Spleen (tissue), 11 donors: ENCODE measurements at regions not wholly inside any gene's neighbourhood (a gene's known extent, or its start where the extent isn't known, plus 50 kb on each side); places are given as distances from the start of the nearest gene placed in this dataset.
"Not testable (repeated sequence)": the region's sequence is repeated elsewhere in the genome, so short reads cannot be mapped to it uniquely, and the experiment has no call there.

ENCODE experiments used
- DNase-seq: peaks from one replicate; pipeline ENCODE4 v3.0.0-alpha.2; 2020
- H3K27ac ChIP-seq, 8 donors: fragments of 200-600 bp; sonication (generic) in 7 of 8; 1 replicate in 4 of 8; 2 replicates in 4 of 8; pipeline versions ENCODE4 v1.5.0 to v1.8.0; 2016 to 2021; ENCODE audit warnings: inconsistent platforms in 4 of 8, mild to moderate bottlenecking in 4 of 8, moderate library complexity in 1 of 8
- H3K27me3 ChIP-seq, 7 donors: fragments of 200-600 bp; sonication (generic) in 6 of 7; replicated peaks in 1 of 7; 1 replicate in 4 of 7; 2 replicates in 3 of 7; pipeline versions ENCODE4 v1.5.0 to v1.8.0; 2016 to 2021; ENCODE audit warnings: inconsistent platforms in 3 of 7, mild to moderate bottlenecking in 1 of 7
- H3K36me3 ChIP-seq, 6 donors: fragments of 200-600 bp; sonication (generic) in 5 of 6; 1 replicate in 4 of 6; 2 replicates in 2 of 6; pipeline versions ENCODE4 v1.5.0 to v1.8.0; 2016 to 2021; ENCODE audit warnings: inconsistent platforms in 2 of 6
- H3K4me1 ChIP-seq, 6 donors: fragments of 200-600 bp; sonication (generic) in 5 of 6; 1 replicate in 3 of 6; 2 replicates in 3 of 6; pipeline versions ENCODE4 v1.5.0 to v1.8.0; 2016 to 2021; ENCODE audit warnings: inconsistent platforms in 3 of 6
- H3K4me3 ChIP-seq, 8 donors: fragments of 200-600 bp; sonication (generic) in 7 of 8; 1 replicate in 4 of 8; 2 replicates in 4 of 8; pipeline versions ENCODE4 v1.5.0 to v1.8.0; 2016 to 2021; ENCODE audit warnings: inconsistent platforms in 4 of 8, mild to moderate bottlenecking in 4 of 8, moderate library complexity in 2 of 8
- H3K9me3 ChIP-seq, 8 donors: fragments of 200-600 bp; sonication (generic) in 7 of 8; 1 replicate in 4 of 8; 2 replicates in 4 of 8; pipeline versions ENCODE4 v1.5.0 to v1.8.0; 2016 to 2021; ENCODE audit warnings: inconsistent platforms in 4 of 8
- POLR2A ChIP-seq, 3 donors: fragments of 450-650 bp; IDR thresholded peaks; one replicate each; pipeline ENCODE4 v1.5.1; 2017; ENCODE audit warnings: antibody characterized with exemption in 3 of 3, mild to moderate bottlenecking in 1 of 3
- POLR2AphosphoS5 ChIP-seq, 3 donors: sonication (generic); formaldehyde crosslinking; IDR thresholded peaks; one replicate each; pipeline ENCODE4 v1.5.1; 2017; ENCODE audit warnings: antibody characterized with exemption in 3 of 3
- whole genome bisulfite sequencing, 5 donors: extraction: QIAGEN DNeasy Blood & Tissue Kit in 3 of 5; methylation state at CpG; one replicate each; pipeline versions ENCODE4 v1.1.5 to v1.1.7; 2013 to 2018; 5-methylcytosine and 5-hydroxymethylcytosine counted together
- intact Hi-C: fragments of 100-400 bp; cut with DNase I; formaldehyde crosslinking; loops from one replicate; pipeline ENCODE4 v1.15.0; 2023; ENCODE audit warnings: low total_unique reads
- TF ChIP-seq, protein P1 (sequence below), 11 experiments: fragments of 200-600 bp in 7 of 11; fragments of 450-650 bp in 4 of 11; sonication (generic) in 4 of 11; IDR thresholded peaks in 8 of 11; conservative IDR thresholded peaks in 3 of 11; 1 replicate in 7 of 11; 2 replicates in 4 of 11; pipeline versions ENCODE4 v1.4.0 to v1.8.0; 2016 to 2021; ENCODE audit warnings: antibody characterized with exemption in 11 of 11, inconsistent platforms in 4 of 11, mild to moderate bottlenecking in 1 of 11
- donor health status: healthy with polysubstance abuse.
- donor health status: DM: no; HTN: no; CAD: no; lungs with moderate emphysema.
- donor health status: DM: no; HTN: no; CAD: no.
- donor health status: Bipolar disorder and iron deficiency.
- donor health status: healthy.
- donor health status: DM: no; HTN: no; CAD: no.
- donor health status: DM: yes; HTN: yes; CAD: no.

DNA sequence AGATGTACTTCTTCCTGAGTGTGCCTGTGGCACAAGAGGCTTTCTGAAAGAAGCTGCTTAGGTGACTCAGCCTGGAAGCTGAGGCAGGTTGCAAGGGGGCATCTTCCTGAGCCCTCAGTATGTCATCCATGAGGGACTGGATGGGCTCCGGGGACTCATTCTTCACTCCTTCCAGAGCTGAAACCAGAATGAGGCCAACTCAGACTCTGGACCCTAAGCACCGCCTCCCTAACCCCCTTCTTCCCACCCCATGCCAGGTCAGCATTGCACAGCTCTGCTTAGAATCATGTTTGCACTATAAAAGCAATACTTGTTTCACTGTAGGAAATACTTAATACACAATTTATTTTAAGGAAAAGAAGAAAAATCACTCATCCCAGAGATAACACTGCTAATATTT, 138.3 kb downstream of the KLRB1 start:
- H3K27ac ChIP-seq, H3K36me3 ChIP-seq, H3K27me3 ChIP-seq, H3K4me3 ChIP-seq, DNase-seq, intact Hi-C loops, H3K9me3 ChIP-seq: not testable (repeated sequence)
- TF ChIP-seq, protein P1, sequence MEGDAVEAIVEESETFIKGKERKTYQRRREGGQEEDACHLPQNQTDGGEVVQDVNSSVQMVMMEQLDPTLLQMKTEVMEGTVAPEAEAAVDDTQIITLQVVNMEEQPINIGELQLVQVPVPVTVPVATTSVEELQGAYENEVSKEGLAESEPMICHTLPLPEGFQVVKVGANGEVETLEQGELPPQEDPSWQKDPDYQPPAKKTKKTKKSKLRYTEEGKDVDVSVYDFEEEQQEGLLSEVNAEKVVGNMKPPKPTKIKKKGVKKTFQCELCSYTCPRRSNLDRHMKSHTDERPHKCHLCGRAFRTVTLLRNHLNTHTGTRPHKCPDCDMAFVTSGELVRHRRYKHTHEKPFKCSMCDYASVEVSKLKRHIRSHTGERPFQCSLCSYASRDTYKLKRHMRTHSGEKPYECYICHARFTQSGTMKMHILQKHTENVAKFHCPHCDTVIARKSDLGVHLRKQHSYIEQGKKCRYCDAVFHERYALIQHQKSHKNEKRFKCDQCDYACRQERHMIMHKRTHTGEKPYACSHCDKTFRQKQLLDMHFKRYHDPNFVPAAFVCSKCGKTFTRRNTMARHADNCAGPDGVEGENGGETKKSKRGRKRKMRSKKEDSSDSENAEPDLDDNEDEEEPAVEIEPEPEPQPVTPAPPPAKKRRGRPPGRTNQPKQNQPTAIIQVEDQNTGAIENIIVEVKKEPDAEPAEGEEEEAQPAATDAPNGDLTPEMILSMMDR (IDR thresholded peaks at IDR 0.05 in 8 of 11, conservative IDR thresholded peaks at IDR 0.05 in 3 of 11), result peak in 1 of 11 experiments; percentile 5
- 75 to 97% (median 88%) methylated on average over 2 of the region's 2 CpGs for WGBS, 5 donors
- peaks cover 0 to 19% (median 4%) of the 10 kb centered on the region in 6 donors for H3K4me1 ChIP-seq

DNA sequence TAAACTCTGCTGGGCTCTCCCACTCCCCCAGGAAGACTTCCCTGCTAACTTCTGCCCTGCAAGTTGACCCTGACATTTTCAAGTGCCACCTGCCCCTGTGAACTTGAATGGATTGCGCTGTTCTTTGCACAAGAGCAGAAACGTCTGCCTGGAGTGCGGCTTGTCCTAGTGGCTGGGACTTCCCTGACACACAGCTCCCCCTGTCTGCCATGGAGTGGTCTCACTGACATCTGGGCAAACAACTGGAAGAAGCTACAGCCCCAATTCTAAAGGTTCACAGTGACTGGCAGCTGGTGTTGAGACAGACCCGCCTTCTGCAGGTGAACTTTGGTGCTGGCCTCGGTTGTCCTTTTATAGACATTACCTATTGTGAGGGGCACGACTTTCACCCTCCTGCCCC, 138.7 kb downstream of the KLRB1 start:
- peak; percentile 78 for DNase-seq
- intact Hi-C loops, H3K27ac ChIP-seq, H3K4me3 ChIP-seq, H3K36me3 ChIP-seq, H3K9me3 ChIP-seq, H3K27me3 ChIP-seq: not testable (repeated sequence)
- WGBS, 5 donors, result 40 to 64% (median 47%) methylated on average over 6 of the region's 6 CpGs
- TF ChIP-seq, protein P1 (IDR thresholded peaks at IDR 0.05 in 8 of 11, conservative IDR thresholded peaks at IDR 0.05 in 3 of 11), result peak in 9 of 11 experiments; percentile 36 to 65 (median 60)
- H3K4me1 ChIP-seq, result peaks cover 0 to 19% (median 4%) of the 10 kb centered on the region in 6 donors

DNA sequence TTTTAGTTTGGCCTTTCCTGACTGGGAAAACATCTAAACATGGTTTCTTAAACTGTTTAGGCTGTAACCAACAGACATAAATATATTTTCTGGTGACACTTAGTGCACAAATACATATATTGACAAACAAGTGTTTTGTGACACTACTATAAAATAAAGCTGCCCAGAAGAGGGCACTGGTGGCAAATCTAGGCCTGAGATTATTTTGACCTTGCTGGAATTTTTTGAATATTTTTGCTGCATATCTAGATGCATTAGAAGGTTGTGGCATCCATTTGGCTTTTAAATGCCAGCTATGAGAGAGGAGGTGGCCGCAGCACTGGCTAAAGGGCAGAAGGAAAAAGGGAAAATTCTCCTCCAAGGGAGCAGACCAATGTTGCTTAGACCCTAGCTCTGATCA, 139.6 kb downstream of the KLRB1 start:
- H3K4me3 ChIP-seq, H3K27ac ChIP-seq, H3K36me3 ChIP-seq, H3K9me3 ChIP-seq, DNase-seq, intact Hi-C loops, H3K27me3 ChIP-seq: not testable (repeated sequence)
- 69 to 93% (median 83%) methylated on average over 1 of the region's 1 CpG for WGBS, 5 donors
- H3K4me1 ChIP-seq, result peaks cover 0 to 19% (median 4%) of the 10 kb centered on the region in 6 donors

DNA sequence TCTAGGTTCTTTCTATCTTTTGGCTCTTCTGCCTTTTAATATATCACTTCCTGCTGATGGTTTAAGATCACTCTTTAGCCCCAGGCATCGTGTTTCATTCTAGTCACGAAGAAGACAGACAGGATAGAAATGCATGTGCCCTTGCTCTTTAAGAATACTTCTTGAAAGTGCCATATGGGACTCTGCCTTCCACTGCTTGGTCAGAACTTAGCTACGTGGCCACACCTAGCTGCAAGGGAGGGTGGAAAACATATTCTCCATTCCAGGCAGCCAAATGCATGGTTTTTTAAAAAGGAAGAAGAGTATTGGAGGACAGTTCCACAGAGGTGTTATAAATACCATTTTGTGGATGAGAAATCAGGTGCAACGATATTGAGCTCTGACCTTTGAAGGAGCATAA, 143.3 kb downstream of the KLRB1 start:
- intact Hi-C loops, result no loop called here
- H3K9me3 ChIP-seq, result no peaks in the 10 kb centered on the region
- H3K4me3 ChIP-seq, result no peak overlapping the region
- TF ChIP-seq POLR2AphosphoS5 (IDR thresholded peaks at IDR 0.05) (no peak), POLR2A (IDR thresholded peaks at IDR 0.05) (no peak)
- TF ChIP-seq, protein P1 (IDR thresholded peaks at IDR 0.05 in 8 of 11, conservative IDR thresholded peaks at IDR 0.05 in 3 of 11), result no peak
- no peaks in the 10 kb centered on the region for H3K36me3 ChIP-seq
- H3K27ac ChIP-seq, result no peak overlapping the region
- H3K4me1 ChIP-seq, result peaks cover 0 to 12% (median 3%) of the 10 kb centered on the region in 6 donors
- WGBS, 5 donors, result 82 to 90% (median 89%) methylated on average over 4 of the region's 4 CpGs
- H3K27me3 ChIP-seq, result no peaks in the 10 kb centered on the region
- DNase-seq, result no peak

DNA sequence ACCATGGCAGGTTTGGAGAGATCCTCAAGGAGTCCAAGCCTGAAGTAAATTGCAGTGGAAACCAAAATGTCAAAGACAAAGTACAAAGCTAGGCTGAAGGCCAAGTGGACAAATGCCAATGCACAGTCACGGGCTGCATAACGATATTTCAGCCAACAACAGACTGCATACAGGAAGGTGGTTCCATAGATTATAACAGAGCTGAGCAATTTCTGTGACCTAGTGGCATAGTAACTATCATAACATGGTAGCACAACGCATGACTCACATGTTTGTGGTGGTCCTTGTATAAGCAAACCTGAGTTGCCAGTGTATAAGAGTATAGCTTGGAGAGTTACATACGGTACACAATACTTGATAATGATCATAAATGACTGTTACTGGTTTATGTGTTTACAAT, 152.2 kb downstream of the KLRB1 start:
- DNase-seq, H3K27ac ChIP-seq, H3K4me3 ChIP-seq, H3K9me3 ChIP-seq, H3K4me1 ChIP-seq, H3K36me3 ChIP-seq, intact Hi-C loops, H3K27me3 ChIP-seq: not testable (repeated sequence)
- 47 to 57% (median 51%) methylated on average over 4 of the region's 4 CpGs for WGBS, 5 donors

DNA sequence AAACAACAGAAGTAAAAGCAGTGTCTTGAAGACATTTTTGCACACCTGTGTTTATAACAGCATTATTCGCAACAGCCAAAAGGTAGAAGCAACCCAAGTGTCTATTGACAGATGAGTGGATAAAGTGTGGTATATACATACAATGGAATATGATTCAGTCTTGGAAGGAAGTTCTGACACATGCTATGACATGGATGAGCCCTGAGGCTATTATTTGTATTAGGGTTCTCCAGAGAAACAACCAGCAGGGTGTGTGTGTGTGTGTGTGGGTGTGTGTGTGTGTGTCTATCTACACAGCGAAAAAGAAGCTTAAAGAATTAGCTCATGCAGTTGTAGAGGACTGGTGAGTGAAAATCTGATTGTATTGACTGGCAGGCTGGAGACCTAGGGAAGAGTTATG, 153.7 kb downstream of the KLRB1 start:
- intact Hi-C loops, H3K4me1 ChIP-seq, H3K27me3 ChIP-seq, H3K9me3 ChIP-seq, H3K36me3 ChIP-seq, H3K27ac ChIP-seq, DNase-seq, H3K4me3 ChIP-seq: not testable (repeated sequence)
- 94 to 98% (median 96%) methylated on average over 2 of the region's 2 CpGs for WGBS, 5 donors

DNA sequence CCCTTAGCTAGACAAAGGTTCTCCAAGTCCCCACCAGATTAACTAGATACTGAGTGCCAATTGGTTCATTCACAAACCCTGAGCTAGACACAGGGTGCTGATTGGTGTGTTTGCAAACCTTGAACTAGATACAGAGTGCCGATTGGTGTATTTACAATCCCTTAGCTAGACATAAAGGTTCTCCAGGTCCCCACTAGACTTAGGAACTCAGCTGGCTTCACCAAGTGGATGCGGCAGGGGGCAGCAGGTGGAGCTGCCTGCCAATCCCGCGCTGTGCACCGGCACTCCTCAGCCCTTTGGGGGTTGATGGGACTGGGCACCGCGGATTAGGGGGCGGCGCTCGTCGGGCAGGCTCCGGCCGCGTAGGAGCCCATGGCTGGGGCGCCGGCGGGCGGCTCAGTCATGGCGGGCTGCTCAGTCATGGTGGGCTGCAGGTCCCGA, 157.6 kb downstream of the KLRB1 start:
- not testable (repeated sequence) for DNase-seq

DNA sequence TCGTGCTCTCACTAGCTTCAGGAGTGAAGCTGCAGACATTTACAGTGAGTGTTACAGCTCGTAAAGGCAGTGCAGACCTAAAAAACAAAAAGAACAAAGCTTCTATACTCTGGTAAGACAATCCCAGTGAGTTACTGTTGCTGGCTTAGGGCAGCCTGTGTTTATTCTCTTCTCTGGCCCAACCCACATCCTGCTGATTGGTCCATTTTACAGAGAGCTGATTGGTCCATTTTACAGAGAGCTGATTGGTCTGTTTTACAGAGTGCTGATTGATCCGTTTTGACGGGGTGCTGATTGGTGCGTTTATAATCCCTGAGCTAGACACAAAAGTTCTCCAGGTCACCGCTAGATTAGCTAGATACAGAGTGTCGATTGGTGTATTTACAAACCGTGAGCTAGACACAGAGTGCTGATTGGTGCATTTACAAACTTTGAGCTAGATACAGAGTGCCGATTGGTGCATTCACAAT, 158.0 kb downstream of the KLRB1 start:
- H3K27ac ChIP-seq, H3K9me3 ChIP-seq, H3K36me3 ChIP-seq, H3K27me3 ChIP-seq, DNase-seq, intact Hi-C loops: not testable (repeated sequence)
- H3K4me1 ChIP-seq, result peaks cover 0 to 20% (median 7%) of the 10 kb centered on the region in 6 donors
- WGBS, 5 donors, result 78 to 91% (median 87%) methylated on average over 9 of the region's 9 CpGs
- peak overlapping the region in 1 of 8 donors; percentile 83 for H3K4me3 ChIP-seq

More for the DNA sequence above, 157.6 kb downstream of the KLRB1 start:
- Histone ChIP-seq H3K4me3 (peak overlapping the region in 1 of 8 donors; percentile 21), H3K4me1 (peaks cover 0 to 20% (median 7%) of the 10 kb centered on the region in 6 donors)
- H3K27me3 ChIP-seq, H3K9me3 ChIP-seq, H3K36me3 ChIP-seq, intact Hi-C loops, H3K27ac ChIP-seq: not testable (repeated sequence)
- WGBS, 5 donors, result 82 to 98% (median 89%) methylated on average over 5 to 20 of the region's 20 CpGs
